Fibroblast of skin of right biceps (primary cell): ENCODE measurements at regions not wholly inside any gene's neighbourhood (a gene's known extent, or its start where the extent isn't known, plus 50 kb on each side); places are given as distances from the start of the nearest gene placed in this dataset.

Experiments used
- DNase-seq: peaks from one replicate; pipeline ENCODE4 v3.0.0-alpha.2; 2013

DNA sequence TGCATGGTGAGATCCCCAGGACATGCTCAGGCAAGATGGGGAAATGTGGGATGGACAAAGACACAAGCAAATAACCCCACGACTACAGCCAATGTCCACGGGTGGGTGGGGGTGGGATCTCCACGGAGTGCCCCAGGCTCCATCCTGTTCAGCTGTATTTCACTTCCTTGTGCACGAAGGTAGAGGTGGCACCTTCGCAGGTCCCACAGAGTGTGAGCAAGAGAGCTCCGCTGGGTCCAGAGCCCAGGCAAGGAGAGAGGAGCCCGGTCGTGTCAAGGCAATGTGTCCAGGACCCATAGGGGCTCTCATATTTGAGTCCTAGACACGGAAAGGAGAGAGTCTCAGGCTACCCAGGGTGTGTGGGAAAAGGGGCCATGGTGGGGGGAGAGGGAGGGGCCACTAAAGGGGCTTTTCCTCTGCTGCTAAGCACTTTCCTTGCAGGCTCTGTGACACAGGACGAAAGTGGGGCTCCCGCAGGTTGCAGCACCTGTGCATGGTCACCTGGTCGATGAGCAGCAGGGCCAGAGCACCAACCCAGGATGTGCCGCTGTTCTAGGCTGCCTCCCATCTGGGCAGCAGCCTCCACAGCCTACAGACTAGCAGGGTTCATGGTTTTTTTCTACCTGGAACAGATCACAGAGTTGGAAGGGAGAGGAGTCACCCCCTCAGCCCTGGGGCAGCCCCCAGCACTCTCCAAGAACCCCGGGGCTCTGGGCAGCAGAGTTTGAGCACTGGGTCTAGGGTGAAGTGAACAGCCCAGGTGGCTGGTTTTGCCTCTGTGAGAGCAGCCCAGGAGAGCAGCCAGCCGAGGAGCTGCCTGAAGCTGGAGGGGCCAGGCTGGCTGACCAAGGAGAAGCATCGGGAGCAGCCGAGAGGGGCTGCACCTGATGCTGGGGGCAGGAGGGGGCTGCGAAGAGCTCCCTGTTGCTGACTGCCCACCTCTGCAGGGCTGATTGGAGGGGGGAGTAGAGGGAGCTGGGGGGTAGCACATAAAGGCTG is 100.7 kb upstream of the MVB12B start:
- no peak for DNase-seq

GRCh38 chr9:126226991-126227936 is 99.4 kb upstream of the MVB12B start:
- no peak for DNase-seq

- DNase-seq = no peak
Observed at GRCh38 chr9:126228111-126228780, 98.4 kb upstream of the MVB12B start.

GRCh38 chr9:126228781-126229444 is 97.7 kb upstream of the MVB12B start:
- peak; percentile 58 for DNase-seq

GRCh38 chr9:126229501-126229900 is 97.1 kb upstream of the MVB12B start:
- no peak for DNase-seq

GRCh38 chr9:126230692-126231091 is 95.9 kb upstream of the MVB12B start:
- no peak for DNase-seq

GRCh38 chr9:126232461-126232860 is 94.2 kb upstream of the MVB12B start:
- DNase-seq = no peak

- DNase-seq = no peak
Observed at GRCh38 chr9:126233175-126233574, 93.5 kb upstream of the MVB12B start.

- DNase-seq = no peak
Observed at GRCh38 chr9:126233913-126234525, 92.6 kb upstream of the MVB12B start.

- DNase-seq = no peak
Observed at GRCh38 chr9:126234681-126235335, 91.8 kb upstream of the MVB12B start.

DNA sequence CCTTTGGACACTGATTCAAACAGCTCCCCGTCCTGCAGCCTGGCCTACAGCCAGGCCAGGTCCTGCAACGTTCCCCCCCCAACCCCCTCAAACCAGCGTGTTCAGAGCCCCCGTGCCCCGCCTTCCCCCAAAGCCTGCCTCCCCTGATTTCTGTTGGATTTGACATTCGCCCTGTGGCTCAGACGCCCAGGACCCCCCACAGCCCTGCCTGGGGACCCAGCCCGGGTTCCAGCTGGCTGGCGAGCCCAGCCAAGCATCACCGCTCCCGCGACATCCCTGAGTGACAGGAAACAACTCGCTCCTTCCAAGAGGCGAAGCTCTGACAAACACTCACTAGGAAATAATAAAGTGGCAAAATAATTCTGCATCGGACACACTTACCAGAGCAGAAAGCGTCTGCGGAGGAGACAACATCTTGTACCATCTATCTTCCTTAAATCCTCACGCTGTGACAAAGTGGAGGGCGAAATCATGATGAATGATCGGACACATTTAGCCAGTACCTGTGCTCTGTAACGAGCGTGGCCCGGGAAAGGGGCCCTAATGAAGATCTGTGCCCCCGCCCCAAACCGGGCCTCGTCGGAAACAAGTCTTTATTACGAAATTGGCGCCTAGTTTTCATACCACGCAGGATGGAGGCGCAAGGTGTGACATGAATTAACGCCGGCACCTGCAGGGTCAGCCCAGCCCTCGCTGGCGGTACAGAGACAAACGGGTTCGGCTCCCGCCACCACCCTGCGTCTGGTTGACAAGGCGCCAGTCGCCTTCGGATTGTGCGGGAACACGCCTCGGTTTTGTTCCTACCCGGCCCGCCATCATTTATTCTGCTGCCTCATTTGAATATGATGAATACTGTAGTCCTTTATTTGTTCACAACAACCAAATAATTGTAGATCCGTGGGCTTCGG is 91.0 kb upstream of the MVB12B start:
- no peak for DNase-seq

DNA sequence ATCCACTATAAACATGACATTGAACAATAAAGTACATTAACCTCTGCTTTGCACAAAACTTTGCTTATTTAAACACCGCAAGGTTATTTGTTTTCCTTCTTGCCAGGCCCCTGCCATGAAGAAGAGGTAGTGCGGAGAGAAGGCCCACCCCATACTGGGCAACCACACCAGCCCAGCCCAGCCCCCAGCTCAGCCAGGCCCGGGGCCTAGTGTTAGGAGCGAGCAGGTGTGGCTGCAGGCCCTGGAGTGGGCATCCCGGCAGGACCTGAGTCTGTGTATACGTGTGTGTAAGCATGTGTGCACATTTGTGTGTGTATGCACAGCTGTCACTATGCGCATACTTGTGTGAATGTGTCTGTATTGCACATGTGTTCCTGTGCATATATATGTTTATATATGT is 90.4 kb upstream of the MVB12B start:
- no peak for DNase-seq

- DNase-seq = no peak
Observed at GRCh38 chr9:126238415-126238814, 88.2 kb upstream of the MVB12B start.

DNA sequence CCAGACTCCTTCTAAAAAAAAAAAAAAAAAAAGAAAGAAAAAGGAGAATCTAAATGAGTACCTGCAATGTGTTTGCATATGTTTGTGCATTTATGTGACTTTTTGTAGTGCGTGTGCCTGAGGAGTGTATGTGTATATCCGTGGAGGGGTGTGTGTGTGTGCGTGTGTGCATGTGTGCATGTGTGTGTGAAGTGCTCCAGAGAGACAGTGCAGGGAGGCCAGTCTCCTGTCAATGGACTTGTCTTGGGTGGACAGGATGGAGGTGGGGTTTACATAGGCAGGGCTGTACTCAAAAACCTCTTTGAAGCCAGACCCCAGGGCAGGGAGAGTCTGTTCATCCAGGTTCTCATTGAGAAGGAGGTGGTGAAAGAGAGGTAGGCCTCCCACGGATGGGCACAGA is 87.1 kb upstream of the MVB12B start:
- no peak for DNase-seq

DNA sequence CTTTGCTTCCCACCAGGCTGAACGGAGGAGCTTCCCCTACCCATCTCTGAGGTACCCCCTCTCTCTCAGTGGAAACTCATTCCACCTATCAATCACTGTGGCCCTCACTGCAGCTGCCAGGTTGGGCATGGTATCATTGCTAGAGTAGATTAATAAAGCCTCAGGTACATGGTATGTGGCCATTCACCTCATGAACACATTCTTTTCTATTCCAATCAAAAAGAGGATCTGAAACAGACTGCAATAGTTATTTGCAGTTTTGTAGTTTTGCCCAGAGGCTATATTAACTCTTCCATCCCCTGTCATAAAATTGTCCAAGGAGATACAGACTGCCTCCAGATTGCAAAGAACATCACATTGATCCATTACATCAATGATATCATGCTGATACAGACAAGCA is 85.8 kb upstream of the MVB12B start:
- no peak for DNase-seq

DNA sequence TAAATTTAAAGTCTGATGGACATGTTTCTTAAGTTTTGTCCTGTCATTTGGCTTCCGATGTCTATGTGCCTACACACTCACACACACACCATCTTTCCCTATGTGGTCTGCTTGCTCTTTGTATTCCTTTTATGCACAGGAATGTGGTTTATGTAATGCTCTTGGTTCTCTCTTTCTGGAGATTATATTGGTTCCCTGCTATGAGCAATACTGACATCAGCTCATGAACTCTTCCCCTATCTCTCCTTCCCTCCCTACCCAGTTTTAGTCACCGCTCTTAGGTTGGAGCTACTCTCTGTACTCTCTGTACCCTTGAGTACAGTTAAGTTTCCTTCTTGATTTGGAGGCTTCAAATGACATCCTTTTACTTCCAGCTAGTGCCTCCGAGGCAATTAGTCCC is 77.9 kb upstream of the MVB12B start:
- DNase-seq = peak; percentile 90

GRCh38 chr9:126261584-126262356 is 64.9 kb upstream of the MVB12B start:
- DNase-seq = no peak

- no peak for DNase-seq
Observed at GRCh38 chr9:126262738-126263137, 63.9 kb upstream of the MVB12B start.

- no peak for DNase-seq
Observed at GRCh38 chr9:126270556-126270955, 56.1 kb upstream of the MVB12B start.
